NT2/D1 (cell line): ENCODE measurements at regions not wholly inside any gene's neighbourhood (a gene's known extent, or its start where the extent isn't known, plus 50 kb on each side); places are given as distances from the start of the nearest gene placed in this dataset.

Experiments used
- DNase-seq: peaks from one replicate; pipeline ENCODE4 v3.0.0-alpha.2; 2011; ENCODE audit warnings: low read depth, low spot score
- H3K27me3 ChIP-seq: 2 replicates; pipeline ENCODE4 v1.6.0; 2011; ENCODE audit warnings: mild to moderate bottlenecking; ENCODE audit not compliant: insufficient read length, insufficient read depth
- H3K36me3 ChIP-seq: 2 replicates; pipeline ENCODE4 v1.6.1; 2011; ENCODE audit warnings: mild to moderate bottlenecking, low read length, mixed read lengths; ENCODE audit not compliant: insufficient read depth, insufficient read length
- H3K4me1 ChIP-seq: 2 replicates; pipeline ENCODE4 v1.5.1; 2011; ENCODE audit not compliant: insufficient read depth, insufficient read length
- H3K4me3 ChIP-seq: 2 replicates; pipeline ENCODE4 v1.5.1; 2011; ENCODE audit warnings: low read depth; ENCODE audit not compliant: insufficient read length
- H3K9ac ChIP-seq: 2 replicates; pipeline ENCODE4 v1.6.0; 2011; ENCODE audit warnings: low read depth; ENCODE audit not compliant: insufficient read length
- H3K9me3 ChIP-seq: 2 replicates; pipeline ENCODE4 v1.5.1; 2011; ENCODE audit warnings: mild to moderate bottlenecking, low read length; ENCODE audit not compliant: insufficient read depth
- SUZ12 ChIP-seq: IDR thresholded peaks from 2 replicates; pipeline ENCODE4 v1.6.1; 2011; ENCODE audit not compliant: insufficient read length, insufficient read depth; ENCODE audit errors: extremely low read depth
- YY1 ChIP-seq: IDR thresholded peaks from 2 replicates; pipeline ENCODE4 v1.6.1; 2011; ENCODE audit not compliant: insufficient read length, insufficient read depth
- ZNF274 ChIP-seq: IDR thresholded peaks from 2 replicates; pipeline ENCODE4 v1.6.1; 2011; ENCODE audit warnings: mild to moderate bottlenecking, low read depth, low read length

DNA sequence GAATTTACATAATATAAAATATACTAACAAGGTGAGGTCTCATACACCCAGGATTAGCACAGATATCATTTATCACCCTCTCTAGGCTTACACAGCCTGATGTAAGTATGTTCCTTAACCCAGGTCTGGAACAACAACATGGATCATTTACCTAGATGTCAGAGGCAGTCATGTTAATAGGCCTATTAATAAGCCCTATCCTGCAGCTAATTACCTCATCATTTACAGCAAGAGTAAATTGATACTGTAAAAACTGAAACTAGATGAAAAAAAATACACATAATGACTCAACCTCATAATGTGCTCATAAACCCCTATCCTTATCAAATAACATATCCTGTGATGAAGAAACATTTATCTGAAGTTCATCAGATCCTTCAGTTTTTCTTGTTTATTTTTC is 334.3 kb upstream of the MANEA start:
- no peaks in the 10 kb centered on the region for H3K36me3 ChIP-seq
- H3K9ac ChIP-seq, result no peak overlapping the region
- no peaks in the 10 kb centered on the region for H3K4me1 ChIP-seq
- no peaks in the 10 kb centered on the region for H3K9me3 ChIP-seq
- no peak for DNase-seq
- no peaks in the 10 kb centered on the region for H3K27me3 ChIP-seq
- TF ChIP-seq SUZ12, result no peak
- no peak for TF ChIP-seq ZNF274
- H3K4me3 ChIP-seq, result no peak overlapping the region

DNA sequence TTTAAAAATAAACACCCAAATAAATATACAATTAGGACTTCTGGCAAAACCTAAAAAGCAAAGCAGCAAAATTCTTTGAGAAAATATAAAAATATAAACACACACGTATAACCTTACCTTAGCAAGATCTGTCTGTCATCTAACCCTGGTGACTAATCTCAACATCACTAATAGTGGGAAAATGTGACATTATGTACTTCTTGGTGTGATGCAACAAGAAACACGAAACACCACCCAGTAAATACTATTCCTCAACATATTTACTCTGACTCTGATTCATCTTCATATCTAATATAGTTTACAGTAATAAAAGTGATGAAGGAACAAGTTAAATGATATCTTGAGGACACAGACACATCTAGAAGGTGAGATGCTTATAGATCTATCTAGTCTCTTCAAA is 332.6 kb upstream of the MANEA start:
- DNase-seq, result no peak
- Histone ChIP-seq H3K4me3 (no peak overlapping the region), H3K9ac (no peak overlapping the region), H3K9me3 (no peaks in the 10 kb centered on the region), H3K36me3 (no peaks in the 10 kb centered on the region), H3K4me1 (no peaks in the 10 kb centered on the region), H3K27me3 (no peaks in the 10 kb centered on the region)
- TF ChIP-seq ZNF274, result no peak
- no peak for TF ChIP-seq YY1
- TF ChIP-seq SUZ12, result no peak

DNA sequence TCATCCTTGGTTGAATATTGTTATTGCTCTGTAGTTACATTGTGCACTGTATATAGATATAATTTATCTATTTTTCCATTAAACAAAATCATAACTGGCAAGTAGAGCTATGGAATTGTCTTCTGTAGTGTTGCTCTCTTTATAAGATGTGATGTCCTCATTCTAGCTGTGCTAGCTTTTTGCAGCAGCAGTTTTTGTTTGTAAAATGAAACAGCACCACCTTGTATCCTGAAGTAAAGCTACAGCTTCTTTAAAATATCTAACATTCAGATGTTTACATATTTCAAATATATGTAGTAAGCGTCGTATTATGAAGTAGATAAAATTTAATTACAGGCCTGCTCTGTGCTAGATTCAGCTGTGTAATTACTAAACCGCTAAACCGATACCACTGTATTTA is 328.8 kb upstream of the MANEA start:
- Histone ChIP-seq H3K9ac (no peak overlapping the region), H3K4me1 (no peaks in the 10 kb centered on the region), H3K4me3 (no peak overlapping the region), H3K9me3 (no peaks in the 10 kb centered on the region), H3K36me3 (no peaks in the 10 kb centered on the region), H3K27me3 (no peaks in the 10 kb centered on the region)
- no peak for TF ChIP-seq ZNF274
- TF ChIP-seq SUZ12, result no peak
- no peak for TF ChIP-seq YY1
- DNase-seq, result no peak

DNA sequence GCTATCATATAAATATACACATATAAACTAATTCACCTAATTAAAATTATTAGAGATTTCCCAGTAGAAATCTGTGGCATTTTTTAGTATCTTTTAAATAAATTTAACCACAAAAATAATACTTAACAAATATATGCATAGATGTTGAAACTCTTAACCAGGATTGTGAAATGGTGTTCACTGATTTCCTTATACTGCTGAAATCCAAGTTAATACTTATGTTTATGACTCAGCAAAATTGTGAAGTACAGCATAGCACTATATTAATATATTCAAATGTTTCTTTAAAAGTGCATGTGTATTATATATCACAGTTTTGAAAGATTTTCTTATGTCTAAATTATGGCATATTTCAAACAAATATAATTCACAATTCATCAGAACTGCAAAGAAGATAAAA is 328.2 kb upstream of the MANEA start:
- DNase-seq, result no peak
- H3K9me3 ChIP-seq, result no peaks in the 10 kb centered on the region
- no peak overlapping the region for H3K4me3 ChIP-seq
- no peak overlapping the region for H3K9ac ChIP-seq
- no peaks in the 10 kb centered on the region for H3K4me1 ChIP-seq
- H3K36me3 ChIP-seq, result no peaks in the 10 kb centered on the region
- no peaks in the 10 kb centered on the region for H3K27me3 ChIP-seq
- TF ChIP-seq SUZ12 (no peak), YY1 (no peak), ZNF274 (no peak)

DNA sequence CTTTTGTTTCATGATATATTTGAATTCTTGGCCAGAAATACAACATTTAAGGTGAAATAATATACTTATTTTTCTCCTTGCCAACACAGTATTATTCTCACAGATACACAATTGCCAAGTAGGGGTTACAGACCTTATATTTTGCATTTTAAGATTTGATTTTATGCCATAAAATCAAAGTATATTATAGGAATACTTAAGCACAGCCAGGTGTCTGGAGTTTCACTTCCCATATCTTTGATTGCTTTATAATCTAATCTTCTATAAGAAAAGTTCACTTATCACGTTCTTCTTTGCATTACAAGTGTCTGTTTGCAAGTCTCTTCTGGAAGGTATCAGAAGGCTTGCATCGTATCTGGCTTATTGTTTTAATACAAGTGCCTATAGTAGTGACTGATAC is 327.7 kb upstream of the MANEA start:
- no peaks in the 10 kb centered on the region for H3K9me3 ChIP-seq
- no peaks in the 10 kb centered on the region for H3K36me3 ChIP-seq
- H3K4me1 ChIP-seq, result no peaks in the 10 kb centered on the region
- no peaks in the 10 kb centered on the region for H3K27me3 ChIP-seq
- TF ChIP-seq SUZ12 (no peak), YY1 (no peak), ZNF274 (no peak)
- DNase-seq, result no peak
- H3K9ac ChIP-seq, result no peak overlapping the region
- H3K4me3 ChIP-seq, result no peak overlapping the region

DNA sequence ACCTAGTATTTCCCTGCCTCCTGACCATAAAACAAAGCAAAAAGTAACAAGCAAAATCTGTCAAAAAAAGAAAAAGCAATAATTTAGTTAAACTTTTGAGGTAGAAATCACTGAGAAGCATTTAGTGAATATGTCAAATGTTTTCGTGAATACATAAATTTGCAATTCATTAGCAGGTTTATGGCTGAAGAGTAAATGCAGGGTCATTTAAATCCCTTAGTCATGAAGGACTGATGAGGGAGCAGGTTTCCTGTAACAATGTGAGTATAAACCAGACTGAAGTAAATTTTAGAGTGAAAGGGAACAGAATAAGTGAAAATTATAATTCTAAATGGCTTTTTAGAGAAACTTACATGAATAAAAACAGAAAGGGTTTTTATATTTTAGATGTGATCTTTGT is 313.5 kb upstream of the MANEA start:
- H3K4me3 ChIP-seq, result no peak overlapping the region
- H3K27me3 ChIP-seq, result no peaks in the 10 kb centered on the region
- no peaks in the 10 kb centered on the region for H3K36me3 ChIP-seq
- H3K9ac ChIP-seq, result no peak overlapping the region
- no peaks in the 10 kb centered on the region for H3K4me1 ChIP-seq
- no peak for DNase-seq
- TF ChIP-seq YY1 (no peak), ZNF274 (no peak), SUZ12 (no peak)
- peaks cover 7% of the 10 kb centered on the region; the same call in 1 of the 2 replicates for H3K9me3 ChIP-seq

DNA sequence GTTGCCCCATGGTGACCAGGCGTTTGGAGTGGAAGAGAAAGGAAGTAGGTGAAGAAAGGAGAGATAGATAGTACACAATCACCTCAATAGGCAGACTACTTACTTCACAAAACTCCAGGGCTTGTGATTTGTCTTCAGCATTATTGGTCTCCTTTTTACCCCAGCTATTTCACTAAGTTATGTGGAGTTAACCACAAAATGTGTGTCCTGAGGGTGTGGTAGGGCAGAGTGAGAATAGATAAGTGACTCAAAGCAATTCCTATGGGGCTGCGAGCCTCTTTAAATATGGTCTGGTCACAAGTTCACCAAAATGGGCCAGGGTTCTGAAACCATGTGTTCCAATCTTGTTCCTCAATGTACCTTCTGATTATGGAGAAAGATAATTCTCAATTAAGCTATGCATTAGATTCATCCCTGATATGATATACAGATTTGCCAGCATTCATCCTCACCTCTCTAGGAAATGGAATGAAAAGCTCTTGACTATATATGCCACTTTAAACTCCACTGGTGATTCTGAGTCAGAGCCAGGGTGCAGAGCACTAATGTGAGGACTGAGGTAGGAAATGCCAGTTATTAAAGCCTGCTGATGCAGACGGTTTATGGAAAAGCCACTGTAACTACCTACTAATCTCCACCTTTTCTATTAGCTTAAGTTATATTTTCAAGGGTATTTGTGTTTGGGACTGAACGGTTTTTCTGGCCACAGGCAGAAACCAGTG is 310.6 kb upstream of the MANEA start:
- Histone ChIP-seq H3K9me3 (peaks cover 7% of the 10 kb centered on the region; the same call in 1 of the 2 replicates), H3K36me3 (no peaks in the 10 kb centered on the region), H3K4me3 (no peak overlapping the region), H3K4me1 (no peaks in the 10 kb centered on the region), H3K9ac (no peak overlapping the region), H3K27me3 (no peaks in the 10 kb centered on the region)
- DNase-seq, result no peak
- TF ChIP-seq SUZ12 (no peak), ZNF274 (no peak), YY1 (no peak)

DNA sequence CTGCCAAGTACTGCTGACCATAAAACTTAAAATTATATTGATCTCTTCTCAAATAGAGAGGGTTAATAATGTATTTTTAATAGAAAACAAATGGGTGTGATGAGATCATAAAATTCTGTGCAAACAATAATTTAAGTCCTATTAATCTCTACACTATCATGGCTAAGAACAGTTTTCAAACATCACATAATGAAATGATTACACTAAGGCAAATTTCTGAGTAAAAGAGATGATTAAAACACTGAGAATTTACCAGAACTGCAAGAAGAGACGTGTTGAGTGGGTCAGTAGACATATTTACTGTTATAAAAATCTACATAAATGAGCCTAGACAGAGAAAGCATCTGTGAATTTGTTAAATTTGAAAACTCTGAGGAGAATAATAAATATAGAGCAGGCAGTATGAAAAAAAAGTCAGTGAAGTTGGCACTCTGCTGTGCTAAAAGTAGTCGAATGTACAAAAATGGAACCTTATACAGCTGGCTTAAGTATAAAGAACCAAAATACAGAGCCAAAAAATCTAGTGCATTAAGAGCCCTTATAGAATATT is 302.6 kb upstream of the MANEA start:
- DNase-seq, result no peak
- no peak for TF ChIP-seq YY1
- no peak for TF ChIP-seq SUZ12
- no peak for TF ChIP-seq ZNF274
- Histone ChIP-seq H3K27me3 (no peaks in the 10 kb centered on the region), H3K4me1 (no peaks in the 10 kb centered on the region), H3K36me3 (no peaks in the 10 kb centered on the region), H3K9me3 (no peaks in the 10 kb centered on the region), H3K4me3 (no peak overlapping the region), H3K9ac (no peak overlapping the region)
